ENCODE measurements at regions not wholly inside any gene's neighbourhood (a gene's known extent, or its start where the extent isn't known, plus 50 kb on each side); places are given as distances from the start of the nearest gene placed in this dataset.

GRCh38 chr20:61135266-61135665, 116.8 kb upstream of the CDH4 start:
- TF ChIP-seq NFE2L2 (IDR thresholded peaks at IDR 0.05; ENCODE audit: low read depth, low read length): no peak
- TF ChIP-seq CTCF (conservative IDR thresholded peaks at IDR 0.05; ENCODE audit: low read depth, low read length): no peak
- no peak for TF ChIP-seq MAZ (IDR thresholded peaks at IDR 0.05; ENCODE audit: borderline replicate concordance, low read depth, low read length)
- no peak for TF ChIP-seq POLR2A (IDR thresholded peaks at IDR 0.05; ENCODE audit: low read depth, low read length)
- TF ChIP-seq MXI1 (IDR thresholded peaks at IDR 0.05; ENCODE audit: borderline replicate concordance, low read depth, low read length): no peak
- TF ChIP-seq, protein P1, sequence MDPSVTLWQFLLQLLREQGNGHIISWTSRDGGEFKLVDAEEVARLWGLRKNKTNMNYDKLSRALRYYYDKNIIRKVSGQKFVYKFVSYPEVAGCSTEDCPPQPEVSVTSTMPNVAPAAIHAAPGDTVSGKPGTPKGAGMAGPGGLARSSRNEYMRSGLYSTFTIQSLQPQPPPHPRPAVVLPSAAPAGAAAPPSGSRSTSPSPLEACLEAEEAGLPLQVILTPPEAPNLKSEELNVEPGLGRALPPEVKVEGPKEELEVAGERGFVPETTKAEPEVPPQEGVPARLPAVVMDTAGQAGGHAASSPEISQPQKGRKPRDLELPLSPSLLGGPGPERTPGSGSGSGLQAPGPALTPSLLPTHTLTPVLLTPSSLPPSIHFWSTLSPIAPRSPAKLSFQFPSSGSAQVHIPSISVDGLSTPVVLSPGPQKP (IDR thresholded peaks at IDR 0.05; ENCODE audit: borderline replicate concordance, low read depth, low read length): no peak
- TF ChIP-seq USF2 (IDR thresholded peaks at IDR 0.05; ENCODE audit: low read depth, low read length): no peak
- no peak for TF ChIP-seq FOS (IDR thresholded peaks at IDR 0.05; ENCODE audit: low read depth, low read length)
- TF ChIP-seq MAFK (IDR thresholded peaks at IDR 0.05; ENCODE audit: low read depth, low read length): no peak
- TF ChIP-seq RAD21 (IDR thresholded peaks at IDR 0.05; ENCODE audit: low read length): no peak
